HG03565 (cell line): ENCODE measurements at regions not wholly inside any gene's neighbourhood (a gene's known extent, or its start where the extent isn't known, plus 50 kb on each side); places are given as distances from the start of the nearest gene placed in this dataset.

Experiments
- ATAC-seq: cut with Tn5 transposase; IDR thresholded peaks from one replicate; pipeline ENCODE4 v1.9.1; 2021; ENCODE audit warnings: mild to moderate bottlenecking, moderate library complexity; ENCODE audit not compliant: unreplicated experiment

DNA sequence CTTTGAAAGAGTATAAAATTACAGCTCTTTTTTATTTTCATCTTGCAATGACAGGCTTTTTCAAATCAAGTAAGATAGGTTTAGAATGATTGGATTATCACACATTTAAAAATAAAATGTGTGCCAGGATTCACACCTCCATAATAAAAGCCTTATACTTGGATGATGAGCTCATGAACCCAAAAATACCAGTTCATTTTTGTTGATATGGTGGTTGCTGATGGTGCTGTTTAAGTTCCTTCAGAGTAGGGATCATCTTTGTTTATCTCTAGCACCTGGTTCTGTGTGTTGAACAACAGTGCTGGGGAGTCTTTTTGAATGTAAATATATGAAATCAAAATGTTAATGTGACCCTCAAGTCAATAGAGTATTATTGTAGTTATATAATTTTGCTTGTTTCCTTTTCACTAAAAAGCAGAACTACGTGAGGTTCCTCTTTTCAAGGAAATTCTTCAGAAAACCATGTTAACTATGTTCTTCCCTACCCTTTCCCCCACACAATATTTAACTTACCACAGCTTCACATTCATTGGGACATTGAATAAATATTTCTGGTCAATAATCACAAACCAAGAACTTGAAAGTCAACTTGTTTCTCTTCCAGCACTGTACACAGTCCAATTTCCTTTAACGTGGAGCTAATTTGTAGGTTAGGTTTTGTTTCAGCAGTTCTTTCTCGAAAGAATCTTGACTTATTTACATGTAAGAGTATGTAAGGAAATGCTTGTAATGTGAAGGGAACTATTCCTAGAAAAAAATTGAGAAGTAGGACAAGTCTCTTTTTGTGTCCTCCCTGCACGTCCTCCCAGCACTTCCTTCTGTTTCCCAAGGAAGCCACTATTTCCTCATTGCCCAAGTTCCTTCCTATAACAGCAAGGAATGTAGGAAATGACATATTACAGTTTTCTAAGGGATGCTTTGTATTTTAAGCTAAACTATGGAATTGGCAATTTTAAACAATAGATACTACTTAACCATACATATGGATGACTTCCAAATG is 945.9 kb upstream of the CITED2 start:
- ATAC-seq, result no peak

DNA sequence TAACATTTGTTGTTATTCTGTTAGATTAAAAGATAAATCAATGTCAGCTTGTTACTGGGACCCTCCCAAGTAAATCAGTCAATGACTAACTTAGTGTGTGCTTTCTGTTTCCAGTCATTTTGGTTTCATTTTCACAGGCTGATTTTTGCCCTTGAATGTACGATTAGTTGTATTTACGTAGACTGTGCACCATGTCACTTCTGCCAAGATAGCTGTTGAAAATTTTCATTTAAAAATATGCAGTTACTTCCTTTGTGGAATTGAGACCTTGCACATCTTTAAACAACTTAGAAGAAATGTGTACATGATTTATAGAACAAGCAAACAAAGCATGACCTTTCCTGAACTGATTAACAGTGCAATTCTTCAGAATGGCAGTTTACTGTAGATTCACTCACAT is 944.8 kb upstream of the CITED2 start:
- peak; percentile 85 for ATAC-seq

DNA sequence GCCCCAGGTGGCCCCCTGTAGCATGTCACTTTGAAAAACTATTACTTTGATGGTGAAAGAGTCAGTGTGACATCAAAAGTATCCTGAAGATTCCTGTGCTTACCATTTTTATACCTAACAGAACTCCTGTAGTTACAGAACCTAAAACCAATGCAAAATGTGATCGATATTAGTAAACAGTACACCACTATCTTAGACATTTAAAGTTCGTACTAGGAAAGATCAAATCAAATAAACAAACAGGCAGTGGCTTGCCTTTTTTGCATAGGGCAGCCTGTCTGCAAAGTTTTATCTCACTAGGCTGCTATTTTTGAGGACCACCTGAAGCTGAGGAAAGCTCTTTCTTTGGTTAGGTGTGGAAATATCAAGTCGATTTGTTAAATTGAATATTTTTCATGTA is 944.0 kb upstream of the CITED2 start:
- ATAC-seq, result no peak

DNA sequence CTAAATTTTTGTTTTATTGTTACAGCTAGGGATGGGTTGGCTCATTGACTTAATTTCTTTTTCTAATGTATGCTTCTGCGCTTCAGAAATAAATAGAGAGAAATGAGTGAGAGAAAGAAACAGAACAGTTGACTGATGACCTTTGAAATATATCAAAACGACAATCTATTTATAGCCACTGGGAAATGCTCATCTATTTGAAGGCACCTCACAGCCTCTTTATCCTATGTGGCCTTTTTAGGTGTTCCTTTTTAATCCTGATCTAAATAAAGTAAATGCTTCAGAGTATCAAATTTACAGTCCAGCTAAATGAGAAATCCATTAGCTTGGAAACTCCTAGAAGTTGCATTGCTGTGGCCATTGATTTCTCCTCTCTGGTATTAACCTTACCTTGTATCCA is 943.5 kb upstream of the CITED2 start:
- no peak for ATAC-seq

DNA sequence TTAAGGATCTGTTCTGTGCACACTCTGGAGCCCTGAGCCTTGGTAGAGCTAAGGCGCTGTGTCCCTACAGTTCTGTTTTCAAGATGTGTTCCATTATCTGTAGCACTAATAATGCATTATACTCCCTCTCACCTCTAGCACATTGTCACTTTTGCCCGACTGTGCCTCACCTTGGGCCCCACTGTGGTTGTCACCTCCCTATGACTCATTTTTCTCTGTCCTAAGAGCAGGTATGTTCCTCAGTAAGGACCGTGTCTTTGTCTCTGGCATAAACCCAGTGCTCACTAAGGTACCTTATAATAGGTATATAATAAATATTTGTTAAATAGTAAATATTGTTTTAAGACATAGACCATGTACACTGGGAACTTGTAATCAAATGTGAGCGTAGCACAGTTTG is 942.5 kb upstream of the CITED2 start:
- no peak for ATAC-seq

DNA sequence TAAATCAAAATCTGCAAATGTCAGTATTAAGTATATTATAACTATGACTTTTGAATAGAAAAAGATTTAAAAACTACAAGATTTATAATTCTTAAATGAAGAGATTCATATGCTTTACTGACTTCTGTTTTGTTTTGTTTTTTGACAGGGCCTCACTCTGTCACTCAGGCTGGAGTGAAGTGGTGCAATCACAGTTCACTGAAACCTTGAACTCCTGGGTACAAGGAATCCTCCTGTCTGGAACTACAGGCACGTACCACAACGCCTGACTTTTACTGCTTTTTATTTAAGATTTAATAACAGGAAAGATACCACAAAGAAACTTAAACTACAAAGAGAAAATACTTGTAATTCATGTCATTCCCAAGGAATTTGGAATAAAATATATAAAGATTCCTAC is 940.2 kb upstream of the CITED2 start:
- ATAC-seq, result no peak

DNA sequence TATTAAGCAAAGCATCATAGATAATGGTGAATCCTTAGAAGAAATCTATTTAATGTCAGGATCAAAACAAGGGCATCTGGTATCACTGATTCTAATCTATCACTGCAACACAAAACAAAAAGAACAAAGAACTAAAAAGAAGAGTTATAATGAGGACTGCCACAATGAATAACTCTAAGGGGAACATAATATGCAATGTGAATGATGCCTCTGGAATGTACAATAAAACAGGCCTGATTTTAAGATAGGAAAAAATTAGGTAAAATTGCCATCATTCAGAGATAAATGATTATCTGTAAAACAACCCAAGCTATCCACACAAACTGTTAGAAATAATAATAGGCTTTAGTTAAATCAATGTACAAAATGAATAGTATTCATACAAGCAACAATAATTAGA is 936.7 kb upstream of the CITED2 start:
- ATAC-seq, result no peak

DNA sequence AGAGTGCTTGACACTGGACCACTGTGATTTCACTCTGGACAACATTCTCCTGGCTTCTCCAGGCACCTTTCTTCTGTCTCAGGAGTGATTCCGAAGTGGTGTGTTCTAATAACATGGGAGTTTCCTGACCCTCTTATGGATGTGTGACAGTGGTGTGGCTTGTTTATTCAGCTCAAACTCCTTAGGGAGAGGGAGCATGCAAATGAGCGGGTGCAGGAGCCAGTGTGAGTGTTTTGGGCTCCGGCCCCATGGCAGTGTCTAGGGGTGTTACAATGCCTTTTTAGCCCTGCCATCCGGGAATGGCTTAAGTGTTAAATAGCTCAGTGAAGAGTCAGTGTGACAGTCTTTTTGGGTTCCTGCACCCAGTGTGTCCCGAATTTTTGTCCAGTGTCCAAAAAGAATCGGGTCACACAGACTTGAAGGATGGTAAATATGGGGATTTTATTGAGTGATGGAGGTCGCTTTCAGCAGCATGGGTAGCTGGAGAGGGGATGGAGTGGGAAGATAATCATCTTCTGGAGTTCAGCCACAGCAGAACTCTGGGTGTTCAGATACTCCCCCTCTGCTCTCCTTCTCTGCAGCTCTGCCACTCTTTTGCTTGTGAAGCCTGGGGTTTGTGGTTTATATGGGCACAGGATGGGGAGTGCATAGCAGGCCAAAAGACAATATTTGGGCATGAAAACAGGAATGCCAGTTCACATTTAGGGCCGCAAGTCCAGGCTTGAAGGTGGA is 928.9 kb upstream of the CITED2 start:
- no peak for ATAC-seq

DNA sequence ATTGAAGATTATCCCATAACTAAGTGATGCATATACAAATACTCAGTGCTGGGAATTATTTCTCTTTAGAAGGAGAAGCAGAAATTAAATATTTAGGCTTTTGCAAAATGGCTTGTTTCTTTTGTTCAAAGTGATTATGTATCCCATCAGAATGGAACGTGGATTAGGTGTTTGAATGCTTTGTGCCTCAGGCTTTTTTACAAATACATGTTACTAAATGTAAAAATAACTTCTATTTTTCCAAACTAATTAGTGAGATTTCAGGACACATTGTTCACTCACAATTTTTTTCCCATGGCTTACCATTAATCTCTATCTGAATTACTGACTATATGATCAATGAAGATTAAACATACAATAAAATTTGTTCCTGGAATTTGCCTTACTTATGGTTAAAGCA is 925.9 kb upstream of the CITED2 start:
- ATAC-seq, result no peak

DNA sequence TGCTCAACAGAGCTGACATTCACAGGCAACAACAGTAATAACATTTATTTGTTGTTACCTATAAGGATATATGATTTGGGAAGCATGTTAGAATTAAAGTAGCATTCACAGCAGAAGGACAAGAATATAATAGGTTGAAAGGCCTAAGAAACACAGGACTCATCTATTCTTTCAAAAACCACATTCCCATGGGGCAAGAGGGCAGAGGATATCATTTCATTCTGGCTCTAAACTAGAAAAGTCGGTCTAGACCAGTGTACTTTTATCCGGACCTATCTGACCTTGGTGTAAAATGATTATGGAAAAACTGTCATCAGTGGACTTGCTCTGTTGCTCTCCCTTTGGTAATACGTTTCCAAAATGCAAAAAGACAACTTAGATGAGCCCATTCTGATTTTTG is 914.7 kb upstream of the CITED2 start:
- ATAC-seq, result no peak

DNA sequence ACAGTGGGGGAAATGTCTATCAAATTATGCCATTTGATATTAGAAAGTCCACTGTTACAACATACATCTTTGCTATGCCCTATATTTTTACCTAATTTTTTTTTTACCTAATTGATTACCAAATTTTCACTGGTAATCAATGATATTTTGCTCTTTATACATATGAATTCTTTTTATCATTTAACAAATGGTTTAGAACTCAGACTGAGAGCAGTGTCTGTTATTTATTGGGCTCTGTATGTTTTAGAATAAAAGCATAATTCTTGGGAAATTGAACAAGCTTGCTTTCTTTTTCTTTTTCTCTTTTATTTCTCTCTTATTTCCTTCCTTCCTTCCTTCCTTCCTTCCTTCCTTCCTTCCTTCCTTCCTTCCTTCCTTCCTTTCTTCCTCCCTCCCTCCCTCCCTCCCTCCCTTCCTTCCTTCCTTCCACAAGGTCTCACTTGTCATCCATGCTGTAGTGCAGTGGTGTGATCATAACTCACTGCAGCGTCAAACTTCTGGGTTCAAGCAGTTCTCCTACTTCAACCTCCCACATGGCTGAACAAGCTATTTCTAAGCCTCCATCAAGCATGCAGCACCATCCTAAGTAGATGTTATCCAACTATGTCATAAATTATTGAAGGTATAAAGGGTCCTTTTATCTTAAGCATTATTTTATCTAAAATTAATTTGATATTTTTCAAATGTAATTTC is 911.7 kb upstream of the CITED2 start:
- ATAC-seq, result no peak

DNA sequence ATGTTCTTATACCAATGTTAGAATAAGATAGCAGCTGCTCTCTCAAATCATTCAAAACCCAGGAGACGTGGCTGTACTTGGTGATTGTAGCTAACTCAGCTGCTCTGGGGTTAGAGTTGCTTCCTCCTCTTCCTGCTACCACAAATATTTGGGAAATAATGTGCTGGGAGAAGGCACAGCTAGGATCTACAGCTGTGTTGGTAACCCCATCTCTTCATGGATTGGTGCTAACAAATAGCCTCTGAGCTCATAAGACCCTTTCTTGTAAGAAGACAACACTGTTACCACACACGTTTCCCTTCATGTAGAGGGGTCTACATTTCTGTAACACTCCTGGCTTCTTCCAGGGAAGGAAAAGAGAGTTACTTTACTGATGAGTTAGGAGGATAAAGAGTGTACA is 911.0 kb upstream of the CITED2 start:
- no peak for ATAC-seq

DNA sequence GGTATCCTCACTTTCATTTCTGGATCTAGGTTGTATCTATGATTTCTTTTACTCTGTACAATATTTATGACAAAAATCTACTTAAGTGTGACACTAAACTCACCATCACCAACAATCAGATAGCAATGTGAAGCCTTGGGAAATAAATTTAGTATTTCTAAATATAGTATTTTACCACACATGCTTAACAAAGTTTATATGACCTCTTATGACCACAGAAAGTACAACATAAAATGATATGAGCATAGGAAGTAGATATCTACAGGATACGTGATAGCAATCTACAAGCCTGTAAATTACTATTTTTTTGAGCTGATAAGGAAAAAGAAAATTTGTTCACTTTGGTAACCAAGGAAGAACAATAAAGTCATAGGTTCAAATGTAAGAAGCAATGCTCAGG is 910.4 kb upstream of the CITED2 start:
- no peak for ATAC-seq

DNA sequence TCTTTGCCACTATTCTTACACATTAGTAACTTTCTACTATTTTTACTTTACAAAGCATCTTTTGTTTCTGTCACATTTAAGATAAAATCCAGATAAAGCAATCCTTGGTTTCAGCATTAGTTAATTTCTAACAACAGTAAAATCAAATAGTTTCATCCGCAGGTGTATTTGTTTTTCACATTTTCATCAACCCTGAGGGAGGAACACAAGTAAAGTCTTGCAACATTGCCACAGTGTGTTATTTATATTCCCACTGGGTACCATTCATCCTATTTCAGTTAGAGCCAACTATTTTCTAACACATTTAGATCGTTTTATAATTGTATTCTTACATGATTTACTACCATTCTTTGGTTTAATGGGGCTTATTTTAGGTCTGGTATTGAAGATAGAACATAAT is 908.7 kb upstream of the CITED2 start:
- no peak for ATAC-seq

DNA sequence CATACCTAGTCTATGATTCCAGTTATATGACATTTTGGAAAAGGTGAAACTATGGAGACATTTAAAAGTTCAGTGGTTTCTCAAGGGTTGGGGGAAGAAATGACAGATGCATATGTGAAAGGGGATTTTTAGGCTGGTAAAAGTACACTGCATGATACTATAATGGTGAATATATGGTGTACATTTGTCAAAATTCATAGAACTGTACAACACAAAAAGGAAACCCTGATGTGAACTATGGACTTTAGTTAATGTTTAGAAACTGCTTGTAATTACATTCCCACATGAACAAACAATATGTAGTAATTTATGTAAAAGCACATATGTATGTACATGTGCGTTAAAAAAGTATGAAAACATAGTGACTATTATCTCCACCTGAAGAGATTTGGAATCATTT is 907.3 kb upstream of the CITED2 start:
- ATAC-seq, result no peak

DNA sequence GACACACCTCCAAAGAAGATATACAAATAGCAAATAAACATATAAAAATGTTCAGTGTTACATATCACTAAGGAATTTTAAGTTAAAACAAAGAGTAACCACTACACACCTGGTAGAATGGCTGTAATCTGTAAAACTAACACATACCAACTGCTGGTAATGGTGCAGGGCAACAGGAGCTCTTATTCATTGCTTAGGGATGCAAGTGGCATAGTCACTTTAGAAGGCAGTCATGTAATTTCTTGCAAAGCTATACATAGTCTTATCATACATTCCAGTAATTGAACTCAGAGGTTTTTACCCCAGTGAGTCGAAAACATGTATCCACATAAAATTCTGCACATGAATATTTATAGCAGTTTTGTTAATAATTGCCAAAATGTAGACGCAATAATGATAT is 906.8 kb upstream of the CITED2 start:
- no peak for ATAC-seq

DNA sequence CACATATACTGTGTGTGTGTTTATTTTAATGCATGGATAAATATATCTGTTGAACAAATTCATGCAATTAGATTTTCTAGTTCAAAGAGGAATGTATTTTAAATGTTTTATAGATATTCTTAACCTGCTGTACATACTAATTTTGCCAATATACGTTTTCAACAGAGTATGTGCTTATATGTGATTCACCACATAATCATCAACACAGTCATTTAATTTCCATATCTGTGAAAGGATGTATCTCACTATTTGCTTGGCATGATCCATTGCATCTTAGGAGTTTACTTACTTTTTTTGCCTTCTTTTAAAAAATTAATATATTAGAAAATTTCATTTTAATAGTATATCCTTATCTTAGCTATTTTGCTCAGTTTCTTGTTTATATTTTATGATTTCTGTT is 902.3 kb upstream of the CITED2 start:
- ATAC-seq, result no peak

DNA sequence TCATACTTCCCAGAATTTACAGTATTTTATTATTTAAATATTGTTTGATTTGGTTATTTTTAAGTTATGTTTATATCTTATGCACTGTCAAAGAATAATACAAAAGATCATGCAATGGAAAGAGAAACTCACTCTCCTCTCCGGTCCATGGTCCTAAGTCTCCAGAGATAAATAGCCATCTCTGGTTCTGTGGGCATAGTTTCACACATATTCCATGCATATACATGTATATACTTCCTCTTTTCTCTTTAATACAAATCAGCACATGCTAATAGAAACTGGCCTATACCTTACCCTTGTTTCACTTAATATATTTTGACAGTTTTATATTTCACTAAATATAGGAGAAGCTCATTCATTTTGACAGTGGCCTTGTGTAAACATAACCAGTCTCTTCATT is 901.7 kb upstream of the CITED2 start:
- ATAC-seq, result no peak

DNA sequence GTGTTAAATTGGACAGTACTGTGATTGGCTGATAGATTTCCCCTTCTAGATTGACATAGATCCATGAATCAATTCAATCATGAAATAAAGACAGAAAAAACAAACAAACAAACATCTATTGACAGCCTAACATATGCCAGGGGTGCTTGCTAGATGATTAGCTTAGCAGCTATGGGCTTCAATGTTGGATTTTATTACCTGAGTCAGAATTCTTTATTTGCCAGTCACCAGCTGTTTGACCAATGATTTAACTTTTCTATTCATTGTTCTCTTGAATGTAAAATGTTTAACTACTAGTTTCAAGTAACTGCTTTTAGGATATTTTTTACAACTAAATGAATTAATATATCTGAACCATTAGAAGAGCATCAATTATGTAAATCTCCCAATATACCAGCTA is 901.3 kb upstream of the CITED2 start:
- ATAC-seq, result no peak

DNA sequence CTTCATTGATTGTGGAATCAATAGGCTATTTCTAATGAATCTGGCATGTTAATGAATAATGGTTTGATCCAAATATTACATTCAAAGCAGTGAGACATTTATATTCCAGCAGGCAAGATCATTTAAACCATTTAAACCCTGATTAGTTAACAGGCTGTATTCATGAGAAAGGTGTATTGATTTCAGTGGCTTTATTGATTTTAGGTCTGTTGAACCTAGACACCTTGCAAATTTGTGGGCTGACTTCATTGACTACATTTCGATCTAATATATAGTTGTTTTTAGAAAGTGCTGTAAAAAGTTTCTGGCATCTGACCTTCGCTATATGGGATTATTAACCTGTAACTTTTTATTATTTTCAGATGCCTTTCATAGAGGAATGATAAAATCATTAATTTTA is 900.1 kb upstream of the CITED2 start:
- ATAC-seq, result no peak

DNA sequence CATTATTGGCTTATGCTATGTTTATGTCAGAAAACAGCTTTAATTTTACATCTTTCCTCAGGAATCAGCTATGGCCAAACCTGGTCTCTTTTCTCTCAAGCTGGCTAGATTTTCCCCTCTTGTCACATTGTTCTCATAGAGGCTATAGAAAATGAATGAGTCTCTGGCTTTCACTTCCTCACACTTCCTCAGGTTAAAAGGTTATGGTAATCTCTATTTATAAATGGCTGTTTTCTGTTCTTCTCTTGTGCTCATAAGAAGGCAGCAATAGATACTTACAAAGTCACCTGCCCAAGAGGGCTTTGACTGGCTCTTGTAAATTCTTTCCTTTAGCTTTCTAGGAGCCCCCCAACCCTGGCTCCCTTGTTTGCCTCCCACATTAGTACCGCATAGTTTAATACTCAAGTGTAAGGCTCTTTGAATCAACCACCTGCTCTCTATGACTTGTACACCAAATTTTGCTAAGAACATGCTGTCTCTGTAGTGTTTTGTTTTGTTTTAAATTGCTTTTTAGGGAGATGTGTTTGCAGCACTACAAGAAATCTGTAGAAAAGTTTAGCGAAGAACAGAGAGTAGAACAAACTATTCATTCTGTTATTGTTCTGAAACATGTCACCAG is 897.4 kb upstream of the CITED2 start:
- peak; percentile 100 for ATAC-seq
